ENCODE measurements at regions not wholly inside any gene's neighbourhood (a gene's known extent, or its start where the extent isn't known, plus 50 kb on each side); places are given as distances from the start of the nearest gene placed in this dataset.

- TF ChIP-seq CTCF (IDR thresholded peaks at IDR 0.05): no peak
- TF ChIP-seq POLR2A (IDR thresholded peaks at IDR 0.05): no peak
These were observed 79.3 kb upstream of the MDFIC start for GRCh38 chr7:114842551-114843065.

Measured in prostate gland (tissue), 2 donors.